H9 (cell line): ENCODE measurements at regions not wholly inside any gene's neighbourhood (a gene's known extent, or its start where the extent isn't known, plus 50 kb on each side); places are given as distances from the start of the nearest gene placed in this dataset.

Source experiments
- DNase-seq: peaks from one replicate; pipeline ENCODE4 v3.0.0-alpha.2; 2017
- H2AFZ ChIP-seq: one replicate; pipeline ENCODE4 v1.6.1; 2013; ENCODE audit warnings: mild to moderate bottlenecking, low read length, control low read depth, moderate library complexity
- H2AK5ac ChIP-seq: 2 replicates; pipeline ENCODE4 v1.6.1; 2013; ENCODE audit warnings: low read length, control low read depth, mixed read lengths; ENCODE audit not compliant: insufficient read length
- H2BK120ac ChIP-seq: one replicate; pipeline ENCODE4 v1.6.1; 2013; ENCODE audit warnings: low read depth, mild to moderate bottlenecking, low read length, control low read depth, inconsistent platforms; ENCODE audit not compliant: poor library complexity, severe bottlenecking
- H2BK12ac ChIP-seq: 2 replicates; pipeline ENCODE4 v1.6.1; 2013; ENCODE audit warnings: low read length, control low read depth, mixed read lengths, low read depth; ENCODE audit not compliant: insufficient read length
- H2BK15ac ChIP-seq: 2 replicates; pipeline ENCODE4 v1.6.1; 2013; ENCODE audit warnings: low read depth, low read length, control low read depth
- H2BK20ac ChIP-seq: one replicate; pipeline ENCODE4 v1.6.1; 2013; ENCODE audit warnings: low read depth, mild to moderate bottlenecking, low read length, control low read depth, inconsistent platforms; ENCODE audit not compliant: poor library complexity, severe bottlenecking
- H2BK5ac ChIP-seq: 2 replicates; pipeline ENCODE4 v1.6.1; 2013; ENCODE audit warnings: low read length, control low read depth, mixed read lengths; ENCODE audit not compliant: insufficient read length
- H3K14ac ChIP-seq: 2 replicates; pipeline ENCODE4 v1.6.1; 2013; ENCODE audit warnings: low read length, control low read depth; ENCODE audit not compliant: insufficient read depth
- H3K18ac ChIP-seq: 2 replicates; pipeline ENCODE4 v1.6.1; 2013; ENCODE audit warnings: low read depth, mild to moderate bottlenecking, mixed read lengths, low read length, control low read depth; ENCODE audit not compliant: insufficient read length
- H3K23ac ChIP-seq: 2 replicates; pipeline ENCODE4 v1.6.1; 2013; ENCODE audit warnings: low read length, control low read depth, mixed read lengths, low read depth; ENCODE audit not compliant: insufficient read length
- H3K23me2 ChIP-seq: 2 replicates; pipeline ENCODE4 v1.6.1; 2013; ENCODE audit warnings: low read depth, mild to moderate bottlenecking, mixed read lengths, low read length, control low read depth; ENCODE audit not compliant: insufficient read length, poor library complexity, severe bottlenecking
- H3K27ac ChIP-seq: 2 replicates; pipeline ENCODE4 v1.5.1; 2013; ENCODE audit warnings: low read length, control low read depth, mixed read lengths, low read depth; ENCODE audit not compliant: insufficient read length
- H3K27me3 ChIP-seq: 2 replicates; pipeline ENCODE4 v1.6.1; 2013; ENCODE audit warnings: low read length, control low read depth, inconsistent platforms; ENCODE audit not compliant: insufficient read depth
- H3K4ac ChIP-seq: 2 replicates; pipeline ENCODE4 v1.6.1; 2013; ENCODE audit warnings: low read depth, mild to moderate bottlenecking, control low read depth, inconsistent platforms, low read length, moderate library complexity
- H3K4me1 ChIP-seq: 2 replicates; pipeline ENCODE4 v1.6.1; 2013; ENCODE audit warnings: low read length, control low read depth, inconsistent platforms; ENCODE audit not compliant: insufficient read depth
- H3K4me2 ChIP-seq: 2 replicates; pipeline ENCODE4 v1.6.1; 2013; ENCODE audit warnings: low read length, control low read depth, mixed read lengths; ENCODE audit not compliant: insufficient read length, insufficient read depth
- H3K56ac ChIP-seq: 2 replicates; pipeline ENCODE4 v1.6.1; 2013; ENCODE audit warnings: low read depth, mild to moderate bottlenecking, mixed read lengths, low read length, control low read depth; ENCODE audit not compliant: insufficient read length
- H3K79me1 ChIP-seq: 2 replicates; pipeline ENCODE4 v1.6.1; 2013; ENCODE audit warnings: low read depth, mild to moderate bottlenecking, moderate library complexity, low read length, control low read depth, inconsistent platforms; ENCODE audit not compliant: insufficient read depth, poor library complexity, severe bottlenecking
- H3K79me2 ChIP-seq: 2 replicates; pipeline ENCODE4 v1.6.1; 2013; ENCODE audit warnings: low read length, control low read depth, inconsistent platforms; ENCODE audit not compliant: insufficient read depth
- H3K9ac ChIP-seq: 2 replicates; pipeline ENCODE4 v1.6.1; 2013; ENCODE audit warnings: low read length, control low read depth, mixed read lengths; ENCODE audit not compliant: insufficient read length; ENCODE audit errors: extremely low read depth
- H3K9me3 ChIP-seq: one replicate; pipeline ENCODE4 v1.6.1; 2013; ENCODE audit warnings: low read depth, low read length, inconsistent platforms; ENCODE audit not compliant: control insufficient read depth
- H3T11ph ChIP-seq: one replicate; pipeline ENCODE4 v1.6.1; 2013; ENCODE audit warnings: mild to moderate bottlenecking, low read length, control low read depth, inconsistent platforms
- H4K20me1 ChIP-seq: one replicate; pipeline ENCODE4 v1.6.1; 2013; ENCODE audit not compliant: control insufficient read depth, insufficient read length, insufficient read depth
- H4K5ac ChIP-seq: 2 replicates; pipeline ENCODE4 v1.6.1; 2013; ENCODE audit warnings: low read depth, mild to moderate bottlenecking, mixed read lengths, low read length, control low read depth; ENCODE audit not compliant: insufficient read length
- H4K8ac ChIP-seq: replicated peaks from 2 replicates; pipeline ENCODE4 v1.6.1; 2013; ENCODE audit warnings: low read length, control low read depth, mixed read lengths, low read depth; ENCODE audit not compliant: insufficient read length
- H4K91ac ChIP-seq: 2 replicates; pipeline ENCODE4 v1.6.1; 2013; ENCODE audit warnings: low read depth, mild to moderate bottlenecking, moderate library complexity, mixed read lengths, low read length, control low read depth; ENCODE audit not compliant: insufficient read length
- H3K27ac Mint-ChIP-seq, 3 experiments: 2 replicates in 2 of 3; 3 replicates in 1 of 3; pipeline ENCODE4 v1.8.0; 2020 to 2021; ENCODE audit warnings: mixed read lengths in 3 of 3, mild to moderate bottlenecking in 1 of 3, moderate library complexity in 1 of 3
- H3K27me3 Mint-ChIP-seq: 2 replicates; pipeline ENCODE4 v1.8.0; 2021; ENCODE audit warnings: low read depth, mild to moderate bottlenecking, moderate library complexity, mixed read lengths
- H3K36me3 Mint-ChIP-seq, 3 experiments: 2 replicates in 2 of 3; 3 replicates in 1 of 3; pipeline ENCODE4 v1.8.0; 2020 to 2021; ENCODE audit warnings: low read depth in 3 of 3, mixed read lengths in 3 of 3; ENCODE audit not compliant: insufficient read depth in 1 of 3
- H3K4me1 Mint-ChIP-seq, 2 experiments: 2 replicates each; pipeline ENCODE4 v1.8.0; 2020; ENCODE audit warnings: mixed read lengths in 2 of 2
- H3K4me3 Mint-ChIP-seq, 2 experiments: 2 replicates in 1 of 2; 3 replicates in 1 of 2; pipeline ENCODE4 v1.8.0; 2020 to 2021; ENCODE audit warnings: mild to moderate bottlenecking in 2 of 2, mixed read lengths in 2 of 2, moderate library complexity in 1 of 2
- H3K9me3 Mint-ChIP-seq, 2 experiments: 2 replicates in 1 of 2; 3 replicates in 1 of 2; pipeline ENCODE4 v1.8.0; 2020; ENCODE audit warnings: mild to moderate bottlenecking in 2 of 2, mixed read lengths in 2 of 2, moderate library complexity in 1 of 2
- WGBS: extraction: QIAGEN DNeasy Blood & Tissue Kit; methylation state at CpG from one replicate; pipeline ENCODE4 v1.1.7; 2013; ENCODE audit warnings: missing lambda C conversion rate, low lambda C conversion rate, mixed read lengths; ENCODE audit not compliant: insufficient read length; ENCODE audit errors: extremely low coverage; 5-methylcytosine and 5-hydroxymethylcytosine counted together
- TF ChIP-seq, protein P1 (sequence below): fragments of 200-600 bp; sonication (generic); conservative IDR thresholded peaks from 3 replicates; pipeline ENCODE4 v1.8.0; 2021; ENCODE audit warnings: antibody characterized with exemption, mild to moderate bottlenecking

DNA sequence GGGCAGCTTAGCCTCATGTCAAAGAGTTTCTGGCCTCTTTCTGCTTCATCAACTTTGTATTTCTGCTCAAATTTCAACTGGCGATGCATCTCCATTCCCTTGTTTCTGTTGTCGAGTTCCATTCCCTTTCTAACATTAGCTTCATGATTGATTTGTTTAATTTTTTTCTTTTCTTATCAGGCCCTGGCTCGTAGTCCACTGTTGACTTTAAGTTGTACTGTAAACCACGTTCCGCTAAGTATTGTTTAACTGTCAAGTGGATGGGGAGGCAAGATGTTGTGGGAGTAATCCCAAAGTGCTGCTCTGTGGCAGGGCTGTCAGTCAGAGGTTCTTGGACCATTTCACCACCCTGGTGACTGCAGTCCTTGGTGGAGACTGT lies 309.1 kb downstream of the PSAT1 start:
- no peak overlapping the region for H3K27ac ChIP-seq
- no peak overlapping the region for H4K91ac ChIP-seq
- no peaks in the 10 kb centered on the region for H3K4me1 ChIP-seq
- no peak overlapping the region for H3K4me3 Mint-ChIP-seq
- H3K27ac Mint-ChIP-seq, result no peak overlapping the region; a peak in 1 of 7 replicates
- no peak overlapping the region for H2BK15ac ChIP-seq
- H4K20me1 ChIP-seq, result no peaks in the 10 kb centered on the region
- WGBS, result no CpG with 5 or more reads among the region's 5 CpGs
- H2BK120ac ChIP-seq, result no peak overlapping the region
- no peak overlapping the region for H2AFZ ChIP-seq
- H3T11ph ChIP-seq, result no peak overlapping the region
- no peak overlapping the region for H3K9ac ChIP-seq
- no peak overlapping the region for H2AK5ac ChIP-seq
- H3K56ac ChIP-seq, result no peak overlapping the region
- no peak overlapping the region for H2BK12ac ChIP-seq
- H4K5ac ChIP-seq, result no peak overlapping the region
- H2BK20ac ChIP-seq, result no peak overlapping the region
- H3K4me1 Mint-ChIP-seq, result peaks cover 15 to 31% of the 10 kb centered on the region in 2 experiments
- H3K27me3 Mint-ChIP-seq, result no peaks in the 10 kb centered on the region
- no peak overlapping the region for H3K4ac ChIP-seq
- no peak overlapping the region for H3K23ac ChIP-seq
- no peaks in the 10 kb centered on the region for H3K79me1 ChIP-seq
- H3K36me3 Mint-ChIP-seq, result peaks cover 0 to 9% (median 2%) of the 10 kb centered on the region in 3 experiments; a peak in 2 of 7 replicates
- H3K23me2 ChIP-seq, result no peaks in the 10 kb centered on the region
- no peak overlapping the region; the same call in 1 of the 2 replicates for H3K14ac ChIP-seq
- TF ChIP-seq, protein P1, sequence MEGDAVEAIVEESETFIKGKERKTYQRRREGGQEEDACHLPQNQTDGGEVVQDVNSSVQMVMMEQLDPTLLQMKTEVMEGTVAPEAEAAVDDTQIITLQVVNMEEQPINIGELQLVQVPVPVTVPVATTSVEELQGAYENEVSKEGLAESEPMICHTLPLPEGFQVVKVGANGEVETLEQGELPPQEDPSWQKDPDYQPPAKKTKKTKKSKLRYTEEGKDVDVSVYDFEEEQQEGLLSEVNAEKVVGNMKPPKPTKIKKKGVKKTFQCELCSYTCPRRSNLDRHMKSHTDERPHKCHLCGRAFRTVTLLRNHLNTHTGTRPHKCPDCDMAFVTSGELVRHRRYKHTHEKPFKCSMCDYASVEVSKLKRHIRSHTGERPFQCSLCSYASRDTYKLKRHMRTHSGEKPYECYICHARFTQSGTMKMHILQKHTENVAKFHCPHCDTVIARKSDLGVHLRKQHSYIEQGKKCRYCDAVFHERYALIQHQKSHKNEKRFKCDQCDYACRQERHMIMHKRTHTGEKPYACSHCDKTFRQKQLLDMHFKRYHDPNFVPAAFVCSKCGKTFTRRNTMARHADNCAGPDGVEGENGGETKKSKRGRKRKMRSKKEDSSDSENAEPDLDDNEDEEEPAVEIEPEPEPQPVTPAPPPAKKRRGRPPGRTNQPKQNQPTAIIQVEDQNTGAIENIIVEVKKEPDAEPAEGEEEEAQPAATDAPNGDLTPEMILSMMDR, result no peak
- no peaks in the 10 kb centered on the region for H3K27me3 ChIP-seq
- no peaks in the 10 kb centered on the region for H3K9me3 ChIP-seq
- DNase-seq, result no peak
- H4K8ac ChIP-seq, result no peak overlapping the region
- no peak overlapping the region for H3K18ac ChIP-seq
- no peaks in the 10 kb centered on the region for H3K79me2 ChIP-seq
- no peak overlapping the region for H3K4me2 ChIP-seq
- H3K9me3 Mint-ChIP-seq, result peaks cover 0 to 2% of the 10 kb centered on the region in 2 experiments; a peak in 4 of 5 replicates
- H2BK5ac ChIP-seq, result no peak overlapping the region
